AG04450 (cell line): ENCODE measurements at regions not wholly inside any gene's neighbourhood (a gene's known extent, or its start where the extent isn't known, plus 50 kb on each side); places are given as distances from the start of the nearest gene placed in this dataset.

Experiments used
- CTCF ChIA-PET: fragments of 300-600, 350-600 bp; formaldehyde crosslinking; extraction: SDS; loops from one replicate; lab custom pipeline; 2022; ENCODE audit warnings: antibody characterized with exemption, inconsistent platforms; lab: Charles Lee
- POLR2A ChIA-PET: fragments of 350-600 bp; formaldehyde crosslinking; extraction: SDS; loops from one replicate; lab custom pipeline; 2021; ENCODE audit warnings: antibody characterized with exemption, inconsistent platforms; lab: Yijun Ruan, JAX
- DNase-seq: peaks from one replicate; pipeline ENCODE4 v3.0.0-alpha.2; 2011; ENCODE audit warnings: low read depth, low spot score
- H3K27ac ChIP-seq: one replicate; pipeline ENCODE4 v1.5.1; 2012; ENCODE audit warnings: low read depth, low read length, control low read depth
- H3K27me3 ChIP-seq: one replicate; pipeline ENCODE4 v1.6.0; 2012; ENCODE audit warnings: low read length; ENCODE audit not compliant: control insufficient read depth, insufficient read depth
- H3K4me3 ChIP-seq: 2 replicates; pipeline ENCODE4 v1.5.1; 2011; ENCODE audit warnings: mild to moderate bottlenecking, low read depth, low read length, control low read depth
- H3K9me3 ChIP-seq: 2 replicates; pipeline ENCODE4 v1.5.1; 2012; ENCODE audit warnings: low read length; ENCODE audit not compliant: control insufficient read depth, insufficient read depth
- CTCF ChIP-seq: IDR thresholded peaks from 2 replicates; pipeline ENCODE4 v1.5.1; 2011; ENCODE audit warnings: low read depth, low read length, control low read depth, inconsistent platforms

GRCh38 chr17:74113326-74113725 is 90.2 kb upstream of the RPL38 start:
- TF ChIP-seq CTCF: no peak
- Histone ChIP-seq H3K27ac (no peak overlapping the region), H3K27me3 (no peaks in the 10 kb centered on the region), H3K4me3 (no peak overlapping the region), H3K9me3 (peaks cover 60% of the 10 kb centered on the region)
- ChIA-PET CTCF (no interaction called here), POLR2A (no interaction called here)
- no peak for DNase-seq

GRCh38 chr17:74113952-74114351 is 89.5 kb upstream of the RPL38 start:
- no peak for DNase-seq
- Histone ChIP-seq H3K27ac (no peak overlapping the region), H3K27me3 (no peaks in the 10 kb centered on the region), H3K4me3 (no peak overlapping the region), H3K9me3 (peaks cover 56% of the 10 kb centered on the region)
- TF ChIP-seq CTCF: no peak
- POLR2A ChIA-PET: no interaction called here
- CTCF ChIA-PET: interaction anchor here (1.2 kb wide), 1 partner anchor 18 kb away, joined by 4 read pairs; no protein-coding TSS in a partner anchor

GRCh38 chr17:74114881-74115470 is 88.5 kb upstream of the RPL38 start:
- POLR2A ChIA-PET: no interaction called here
- no peak overlapping the region for H3K27ac ChIP-seq
- TF ChIP-seq CTCF: no peak
- H3K27me3 ChIP-seq: no peaks in the 10 kb centered on the region
- CTCF ChIA-PET: interaction anchor here (1.2 kb wide), 1 partner anchor 17 kb away, joined by 4 read pairs; no protein-coding TSS in a partner anchor
- DNase-seq: no peak
- no peak overlapping the region for H3K4me3 ChIP-seq
- H3K9me3 ChIP-seq: peaks cover 55% of the 10 kb centered on the region

- POLR2A ChIA-PET: no interaction called here
- no peak overlapping the region for H3K4me3 ChIP-seq
- TF ChIP-seq CTCF: no peak
- no peaks in the 10 kb centered on the region for H3K27me3 ChIP-seq
- H3K9me3 ChIP-seq: peaks cover 54% of the 10 kb centered on the region
- DNase-seq: no peak
- CTCF ChIA-PET: no interaction called here
- H3K27ac ChIP-seq: no peak overlapping the region
These were observed 87.9 kb upstream of the RPL38 start for GRCh38 chr17:74115586-74115985.

- TF ChIP-seq CTCF: no peak
- Histone ChIP-seq H3K9me3 (peaks cover 50% of the 10 kb centered on the region), H3K27me3 (no peaks in the 10 kb centered on the region), H3K4me3 (no peak overlapping the region), H3K27ac (no peak overlapping the region)
- no peak for DNase-seq
- POLR2A ChIA-PET: no interaction called here
- CTCF ChIA-PET: no interaction called here
These were observed 87.3 kb upstream of the RPL38 start for GRCh38 chr17:74116087-74116717.
